ENCODE measurements at regions not wholly inside any gene's neighbourhood (a gene's known extent, or its start where the extent isn't known, plus 50 kb on each side); places are given as distances from the start of the nearest gene placed in this dataset.
"Not testable (repeated sequence)": the region's sequence is repeated elsewhere in the genome, so short reads cannot be mapped to it uniquely, and the experiment has no call there.

GRCh38 chr6:16939351-16939750 lies 162.5 kb upstream of the STMND1 start:
- H3K4me1 ChIP-seq: no peaks in the 10 kb centered on the region
- no peaks in the 10 kb centered on the region for H3K36me3 ChIP-seq
- no peaks in the 10 kb centered on the region for H3K9me3 ChIP-seq
- no peak overlapping the region for H3K27ac ChIP-seq
- no peak overlapping the region for H3K4me3 ChIP-seq
- TF ChIP-seq POLR2A (IDR thresholded peaks at IDR 0.05): no peak
- TF ChIP-seq CTCF (IDR thresholded peaks at IDR 0.05): no peak
- no peak for TF ChIP-seq POLR2AphosphoS5 (IDR thresholded peaks at IDR 0.05)
- TF ChIP-seq EP300 (IDR thresholded peaks at IDR 0.05): no peak
- WGBS: 86% methylated on average over 7 of the region's 7 CpGs
- DNase-seq (ENCODE audit: low spot score in 2 of 2): no peak
- H3K27me3 ChIP-seq: no peaks in the 10 kb centered on the region

- Histone ChIP-seq H3K4me3 (no peak overlapping the region), H3K4me1 (no peaks in the 10 kb centered on the region), H3K27ac (no peak overlapping the region), H3K9me3 (no peaks in the 10 kb centered on the region), H3K36me3 (no peaks in the 10 kb centered on the region), H3K27me3 (no peaks in the 10 kb centered on the region)
- TF ChIP-seq POLR2AphosphoS5 (IDR thresholded peaks at IDR 0.05): no peak
- no peak for TF ChIP-seq CTCF (IDR thresholded peaks at IDR 0.05)
- TF ChIP-seq EP300 (IDR thresholded peaks at IDR 0.05): no peak
- no peak for TF ChIP-seq POLR2A (IDR thresholded peaks at IDR 0.05)
- 91% methylated on average over 3 of the region's 3 CpGs for WGBS
- DNase-seq (ENCODE audit: low spot score in 2 of 2): no peak
These were observed 165.0 kb upstream of the STMND1 start for GRCh38 chr6:16936893-16937292.

- no peaks in the 10 kb centered on the region for H3K9me3 ChIP-seq
- TF ChIP-seq POLR2AphosphoS5 (IDR thresholded peaks at IDR 0.05) (no peak), EP300 (IDR thresholded peaks at IDR 0.05) (no peak), CTCF (IDR thresholded peaks at IDR 0.05) (no peak), POLR2A (IDR thresholded peaks at IDR 0.05) (no peak)
- no peaks in the 10 kb centered on the region for H3K36me3 ChIP-seq
- peaks cover 2% of the 10 kb centered on the region for H3K4me1 ChIP-seq
- H3K27ac ChIP-seq: no peak overlapping the region
- no peaks in the 10 kb centered on the region for H3K27me3 ChIP-seq
- H3K4me3 ChIP-seq: no peak overlapping the region
- DNase-seq (ENCODE audit: low spot score in 2 of 2): no peak
- 52% methylated on average over 1 of the region's 1 CpG for WGBS
These were observed 167.9 kb upstream of the STMND1 start for GRCh38 chr6:16933961-16934360.

- Histone ChIP-seq H3K36me3 (no peaks in the 10 kb centered on the region), H3K27me3 (no peaks in the 10 kb centered on the region), H3K4me3 (no peak overlapping the region), H3K4me1 (peaks cover 2% of the 10 kb centered on the region), H3K27ac (no peak overlapping the region), H3K9me3 (no peaks in the 10 kb centered on the region)
- no peak for TF ChIP-seq POLR2AphosphoS5 (IDR thresholded peaks at IDR 0.05)
- TF ChIP-seq EP300 (IDR thresholded peaks at IDR 0.05): no peak
- TF ChIP-seq CTCF (IDR thresholded peaks at IDR 0.05): no peak
- TF ChIP-seq POLR2A (IDR thresholded peaks at IDR 0.05): no peak
- 76% methylated on average over 4 of the region's 4 CpGs for WGBS
- no peak for DNase-seq (ENCODE audit: low spot score in 2 of 2)
These were observed 168.3 kb upstream of the STMND1 start for GRCh38 chr6:16933532-16933931.

- 95% methylated on average over 4 of the region's 4 CpGs for WGBS
- no peaks in the 10 kb centered on the region for H3K36me3 ChIP-seq
- DNase-seq (ENCODE audit: low spot score in 2 of 2): no peak
- H3K27me3 ChIP-seq: no peaks in the 10 kb centered on the region
- no peak overlapping the region for H3K4me3 ChIP-seq
- no peak overlapping the region for H3K27ac ChIP-seq
- H3K4me1 ChIP-seq: peaks cover 2% of the 10 kb centered on the region
- H3K9me3 ChIP-seq: no peaks in the 10 kb centered on the region
- TF ChIP-seq POLR2AphosphoS5 (IDR thresholded peaks at IDR 0.05): no peak
- TF ChIP-seq POLR2A (IDR thresholded peaks at IDR 0.05): no peak
- no peak for TF ChIP-seq EP300 (IDR thresholded peaks at IDR 0.05)
- TF ChIP-seq CTCF (IDR thresholded peaks at IDR 0.05): no peak
These were observed 168.9 kb upstream of the STMND1 start for GRCh38 chr6:16932920-16933319.

- not testable (repeated sequence) for H3K27me3 ChIP-seq; H3K9me3 ChIP-seq; DNase-seq (ENCODE audit: low spot score in 2 of 2); H3K4me1 ChIP-seq; H3K36me3 ChIP-seq; H3K4me3 ChIP-seq; H3K27ac ChIP-seq
These were observed 169.8 kb upstream of the ATXN1 start for GRCh38 chr6:16931079-16931478.

Data from suprapubic skin (tissue), 4 donors.